ENCODE measurements at regions not wholly inside any gene's neighbourhood (a gene's known extent, or its start where the extent isn't known, plus 50 kb on each side); places are given as distances from the start of the nearest gene placed in this dataset.

DNA sequence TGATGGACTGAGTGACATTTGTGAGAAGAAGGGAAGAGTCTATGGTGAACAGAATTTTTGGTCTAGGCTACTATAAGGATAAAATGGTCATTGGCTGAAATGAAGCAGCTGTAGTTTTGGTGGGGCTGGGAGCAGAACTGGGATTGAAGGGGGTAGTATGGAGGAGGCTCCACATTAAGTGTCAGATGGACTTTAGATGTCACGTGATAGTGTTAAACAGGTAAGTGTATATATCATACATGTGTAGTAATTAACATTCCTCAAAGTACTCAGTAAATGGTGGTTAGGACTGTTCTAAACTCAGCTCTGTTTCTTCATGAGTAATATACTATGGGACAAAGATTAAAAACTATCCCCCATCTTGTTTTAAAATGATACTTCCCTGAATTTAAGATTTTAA is 947.9 kb downstream of the PDHA2 start:
- Histone ChIP-seq H3K4me3 (ENCODE audit: low read length in 3 of 3) (no peak overlapping the region), H3K27me3 (ENCODE audit: control insufficient read depth, insufficient read depth, low read length) (no peaks in the 10 kb centered on the region), H3K4me1 (ENCODE audit: control insufficient read depth in 2 of 3, insufficient read depth in 2 of 3, low read depth in 1 of 3, low read length in 3 of 3) (no peaks in the 10 kb centered on the region), H3K27ac (ENCODE audit: low read depth in 2 of 2, low read length in 2 of 2) (no peak overlapping the region), H3K36me3 (ENCODE audit: control insufficient read depth in 2 of 3, insufficient read depth in 3 of 3, low read length in 3 of 3) (no peaks in the 10 kb centered on the region), H3K9ac (ENCODE audit: low read length in 3 of 3) (no peak overlapping the region), H3K9me3 (ENCODE audit: control insufficient read depth in 2 of 3, insufficient read depth in 1 of 3, low read length in 3 of 3) (no peaks in the 10 kb centered on the region)
- DNase-seq: no peak
- intact Hi-C loops (cut with DNase I): no loop called here
- no peak for FAIRE-seq
- TF ChIP-seq, protein P1, sequence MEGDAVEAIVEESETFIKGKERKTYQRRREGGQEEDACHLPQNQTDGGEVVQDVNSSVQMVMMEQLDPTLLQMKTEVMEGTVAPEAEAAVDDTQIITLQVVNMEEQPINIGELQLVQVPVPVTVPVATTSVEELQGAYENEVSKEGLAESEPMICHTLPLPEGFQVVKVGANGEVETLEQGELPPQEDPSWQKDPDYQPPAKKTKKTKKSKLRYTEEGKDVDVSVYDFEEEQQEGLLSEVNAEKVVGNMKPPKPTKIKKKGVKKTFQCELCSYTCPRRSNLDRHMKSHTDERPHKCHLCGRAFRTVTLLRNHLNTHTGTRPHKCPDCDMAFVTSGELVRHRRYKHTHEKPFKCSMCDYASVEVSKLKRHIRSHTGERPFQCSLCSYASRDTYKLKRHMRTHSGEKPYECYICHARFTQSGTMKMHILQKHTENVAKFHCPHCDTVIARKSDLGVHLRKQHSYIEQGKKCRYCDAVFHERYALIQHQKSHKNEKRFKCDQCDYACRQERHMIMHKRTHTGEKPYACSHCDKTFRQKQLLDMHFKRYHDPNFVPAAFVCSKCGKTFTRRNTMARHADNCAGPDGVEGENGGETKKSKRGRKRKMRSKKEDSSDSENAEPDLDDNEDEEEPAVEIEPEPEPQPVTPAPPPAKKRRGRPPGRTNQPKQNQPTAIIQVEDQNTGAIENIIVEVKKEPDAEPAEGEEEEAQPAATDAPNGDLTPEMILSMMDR (IDR thresholded peaks at IDR 0.05; ENCODE audit: borderline replicate concordance, extremely low read depth, insufficient read depth): no peak

DNA sequence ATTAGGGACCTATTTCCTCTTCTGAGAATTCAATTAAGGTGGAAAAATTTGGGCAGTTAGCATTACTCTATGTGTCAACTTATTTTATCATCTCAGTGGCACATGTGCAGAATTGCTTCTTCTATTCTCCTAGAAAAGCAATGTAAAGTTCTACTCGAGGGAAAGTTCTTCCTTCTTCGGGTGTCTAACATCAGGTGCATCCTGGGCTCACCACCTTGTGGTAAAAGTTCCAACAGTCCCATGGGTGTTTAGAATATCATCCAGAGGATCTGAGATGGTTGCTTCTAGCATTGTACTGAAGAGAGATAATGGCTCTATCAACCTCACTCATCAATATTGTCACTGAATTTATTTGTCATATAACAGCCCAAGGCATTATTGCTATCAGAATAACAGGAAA is 969.7 kb downstream of the PDHA2 start:
- H3K27me3 ChIP-seq (ENCODE audit: control insufficient read depth, insufficient read depth, low read length): no peaks in the 10 kb centered on the region
- H3K9ac ChIP-seq (ENCODE audit: low read length in 3 of 3): no peak overlapping the region
- intact Hi-C loops (cut with DNase I): no loop called here
- TF ChIP-seq, protein P1 (IDR thresholded peaks at IDR 0.05; ENCODE audit: borderline replicate concordance, extremely low read depth, insufficient read depth): no peak
- FAIRE-seq (no peak), DNase-seq (no peak)
- no peak overlapping the region for H3K4me3 ChIP-seq (ENCODE audit: low read length in 3 of 3)
- no peaks in the 10 kb centered on the region for H3K9me3 ChIP-seq (ENCODE audit: control insufficient read depth in 2 of 3, insufficient read depth in 1 of 3, low read length in 3 of 3)
- H3K36me3 ChIP-seq (ENCODE audit: control insufficient read depth in 2 of 3, insufficient read depth in 3 of 3, low read length in 3 of 3): no peaks in the 10 kb centered on the region
- no peak overlapping the region for H3K27ac ChIP-seq (ENCODE audit: low read depth in 2 of 2, low read length in 2 of 2)
- H3K4me1 ChIP-seq (ENCODE audit: control insufficient read depth in 2 of 3, insufficient read depth in 2 of 3, low read depth in 1 of 3, low read length in 3 of 3): no peaks in the 10 kb centered on the region

DNA sequence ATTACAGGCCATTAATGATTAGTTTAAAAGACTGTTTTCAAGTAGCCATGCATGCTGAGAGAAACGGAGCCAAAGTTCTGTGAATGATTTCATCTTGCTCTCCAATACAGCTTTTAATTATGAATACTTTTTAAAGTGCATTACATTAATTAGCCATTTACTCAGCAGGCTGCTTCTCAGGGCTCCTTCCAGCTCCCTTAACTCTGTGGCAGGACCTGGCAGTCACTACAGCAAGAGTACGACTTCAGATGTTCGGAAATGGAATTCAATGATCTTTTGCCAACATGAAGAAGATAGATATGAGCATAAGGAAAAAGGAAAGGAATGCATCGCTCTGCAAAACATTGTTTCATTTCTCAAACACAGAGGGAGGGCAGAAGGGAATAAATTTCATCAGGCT is 987.2 kb downstream of the PDHA2 start:
- Histone ChIP-seq H3K4me3 (ENCODE audit: low read length in 3 of 3) (no peak overlapping the region), H3K36me3 (ENCODE audit: control insufficient read depth in 2 of 3, insufficient read depth in 3 of 3, low read length in 3 of 3) (no peaks in the 10 kb centered on the region), H3K9me3 (ENCODE audit: control insufficient read depth in 2 of 3, insufficient read depth in 1 of 3, low read length in 3 of 3) (no peaks in the 10 kb centered on the region), H3K9ac (ENCODE audit: low read length in 3 of 3) (no peak overlapping the region), H3K4me1 (ENCODE audit: control insufficient read depth in 2 of 3, insufficient read depth in 2 of 3, low read depth in 1 of 3, low read length in 3 of 3) (no peaks in the 10 kb centered on the region), H3K27ac (ENCODE audit: low read depth in 2 of 2, low read length in 2 of 2) (no peak overlapping the region), H3K27me3 (ENCODE audit: control insufficient read depth, insufficient read depth, low read length) (no peaks in the 10 kb centered on the region)
- DNase-seq (no peak), FAIRE-seq (no peak)
- intact Hi-C loops (cut with DNase I): no loop called here
- TF ChIP-seq, protein P1 (IDR thresholded peaks at IDR 0.05; ENCODE audit: borderline replicate concordance, extremely low read depth, insufficient read depth): no peak

DNA sequence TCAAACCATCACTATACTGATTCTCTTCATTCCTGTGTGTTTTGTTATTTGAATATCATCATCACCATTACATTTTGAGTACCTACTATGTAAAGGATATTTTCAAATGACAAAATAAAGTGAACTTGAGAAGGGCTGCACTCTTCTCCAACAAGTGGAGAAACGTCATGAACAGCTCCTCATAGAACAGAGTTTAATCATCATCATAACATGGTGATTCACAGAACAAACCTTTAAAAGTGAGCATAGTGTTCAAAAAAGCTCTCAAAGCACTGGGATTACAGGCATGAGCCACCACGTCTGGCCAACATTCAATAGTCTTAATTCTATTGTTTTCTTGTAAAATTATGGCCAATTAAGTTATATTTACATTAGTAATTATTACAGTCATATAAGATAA is 993.9 kb downstream of the PDHA2 start:
- Histone ChIP-seq H3K27ac (ENCODE audit: low read depth in 2 of 2, low read length in 2 of 2) (no peak overlapping the region), H3K27me3 (ENCODE audit: control insufficient read depth, insufficient read depth, low read length) (no peaks in the 10 kb centered on the region), H3K4me3 (ENCODE audit: low read length in 3 of 3) (no peak overlapping the region), H3K36me3 (ENCODE audit: control insufficient read depth in 2 of 3, insufficient read depth in 3 of 3, low read length in 3 of 3) (no peaks in the 10 kb centered on the region), H3K9me3 (ENCODE audit: control insufficient read depth in 2 of 3, insufficient read depth in 1 of 3, low read length in 3 of 3) (no peaks in the 10 kb centered on the region), H3K4me1 (ENCODE audit: control insufficient read depth in 2 of 3, insufficient read depth in 2 of 3, low read depth in 1 of 3, low read length in 3 of 3) (no peaks in the 10 kb centered on the region), H3K9ac (ENCODE audit: low read length in 3 of 3) (no peak overlapping the region)
- DNase-seq (no peak), FAIRE-seq (no peak)
- intact Hi-C loops (cut with DNase I): no loop called here
- TF ChIP-seq, protein P1 (IDR thresholded peaks at IDR 0.05; ENCODE audit: borderline replicate concordance, extremely low read depth, insufficient read depth): no peak

Measured in kidney (tissue), 13 donors.